GM12878 (cell line): ENCODE measurements at regions not wholly inside any gene's neighbourhood (a gene's known extent, or its start where the extent isn't known, plus 50 kb on each side); places are given as distances from the start of the nearest gene placed in this dataset.

Experiments
- BCL11A ChIP-seq: IDR thresholded peaks from 2 replicates; pipeline ENCODE4 v1.6.1; 2011; ENCODE audit warnings: low read depth, low read length
- E4F1 ChIP-seq: fragments of 450-650 bp; IDR thresholded peaks from 2 replicates; pipeline ENCODE4 v1.6.1; 2018; ENCODE audit warnings: borderline replicate concordance, mild to moderate bottlenecking; ENCODE audit not compliant: partially characterized antibody
- IRF4 ChIP-seq: IDR thresholded peaks from 2 replicates; pipeline ENCODE4 v1.6.1; 2011; ENCODE audit warnings: low read depth, low read length
- KAT2A ChIP-seq: conservative IDR thresholded peaks from 2 replicates; pipeline ENCODE4 v1.6.1; 2011; ENCODE audit warnings: low read depth, low read length; ENCODE audit not compliant: control insufficient read depth
- KLF5 ChIP-seq: fragments of 450-650 bp; IDR thresholded peaks from 2 replicates; pipeline ENCODE4 v1.6.1; 2014; ENCODE audit warnings: mild to moderate bottlenecking; ENCODE audit not compliant: partially characterized antibody
- NFYB ChIP-seq: IDR thresholded peaks from 2 replicates; pipeline ENCODE4 v1.6.1; 2011; ENCODE audit warnings: low read depth, mild to moderate bottlenecking, low read length, improper control_type of control experiment, moderate library complexity; ENCODE audit not compliant: insufficient read depth
- NR2F1 ChIP-seq: fragments of 450-650 bp; conservative IDR thresholded peaks from 2 replicates; pipeline ENCODE4 v1.6.1; 2017; ENCODE audit warnings: mild to moderate bottlenecking
- PBX3 ChIP-seq: IDR thresholded peaks from 2 replicates; pipeline ENCODE4 v1.6.1; 2011; ENCODE audit warnings: mild to moderate bottlenecking, low read depth, low read length, moderate library complexity; ENCODE audit not compliant: insufficient replicate concordance
- POU2F2 ChIP-seq: IDR thresholded peaks from 3 replicates; pipeline ENCODE4 v1.6.1; 2011; ENCODE audit warnings: low read depth, mild to moderate bottlenecking, low read length, borderline replicate concordance
- SIN3A ChIP-seq: IDR thresholded peaks from 2 replicates; pipeline ENCODE4 v1.6.1; 2012; ENCODE audit warnings: low read depth, low read length, improper control_type of control experiment
- STAT1 ChIP-seq: fragments of 450-650 bp; conservative IDR thresholded peaks from 2 replicates; pipeline ENCODE4 v1.6.1; 2014; ENCODE audit warnings: antibody characterized with exemption, mild to moderate bottlenecking
- ZBTB11 ChIP-seq: fragments of 450-650 bp; formaldehyde crosslinking; IDR thresholded peaks from 2 replicates; pipeline ENCODE4 v1.5.0; 2022; ENCODE audit warnings: mild to moderate bottlenecking, missing genetic modification characterization
- TF ChIP-seq, protein P1 (sequence below): IDR thresholded peaks from 2 replicates; pipeline ENCODE4 v1.6.1; 2012; ENCODE audit warnings: low read depth, low read length, improper control_type of control experiment
- TF ChIP-seq, protein P2 (sequence below): fragments of 450-650 bp; IDR thresholded peaks from 2 replicates; pipeline ENCODE4 v1.6.1; 2016; ENCODE audit warnings: mild to moderate bottlenecking, moderate library complexity, borderline replicate concordance
- TF ChIP-seq, protein P3 (sequence below): fragments of 450-650 bp; IDR thresholded peaks from 2 replicates; pipeline ENCODE4 v1.6.1; 2017; ENCODE audit warnings: mild to moderate bottlenecking, low read depth, inconsistent platforms; ENCODE audit not compliant: poor library complexity, severe bottlenecking

- no peak for TF ChIP-seq ZBTB11 (CRISPR knock-in tag)
- no peak for TF ChIP-seq NR2F1
- no peak for TF ChIP-seq POU2F2
- TF ChIP-seq SIN3A: no peak
- TF ChIP-seq KLF5: no peak
- TF ChIP-seq PBX3: peak; percentile 63
- no peak for TF ChIP-seq NFYB
- TF ChIP-seq E4F1: no peak
- TF ChIP-seq, protein P1, sequence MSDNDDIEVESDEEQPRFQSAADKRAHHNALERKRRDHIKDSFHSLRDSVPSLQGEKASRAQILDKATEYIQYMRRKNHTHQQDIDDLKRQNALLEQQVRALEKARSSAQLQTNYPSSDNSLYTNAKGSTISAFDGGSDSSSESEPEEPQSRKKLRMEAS: no peak
- 0 out of 2 replicates have a peak, but pooled peaks have one; percentile 13 for TF ChIP-seq IRF4
- TF ChIP-seq STAT1: no peak
- TF ChIP-seq, protein P2, sequence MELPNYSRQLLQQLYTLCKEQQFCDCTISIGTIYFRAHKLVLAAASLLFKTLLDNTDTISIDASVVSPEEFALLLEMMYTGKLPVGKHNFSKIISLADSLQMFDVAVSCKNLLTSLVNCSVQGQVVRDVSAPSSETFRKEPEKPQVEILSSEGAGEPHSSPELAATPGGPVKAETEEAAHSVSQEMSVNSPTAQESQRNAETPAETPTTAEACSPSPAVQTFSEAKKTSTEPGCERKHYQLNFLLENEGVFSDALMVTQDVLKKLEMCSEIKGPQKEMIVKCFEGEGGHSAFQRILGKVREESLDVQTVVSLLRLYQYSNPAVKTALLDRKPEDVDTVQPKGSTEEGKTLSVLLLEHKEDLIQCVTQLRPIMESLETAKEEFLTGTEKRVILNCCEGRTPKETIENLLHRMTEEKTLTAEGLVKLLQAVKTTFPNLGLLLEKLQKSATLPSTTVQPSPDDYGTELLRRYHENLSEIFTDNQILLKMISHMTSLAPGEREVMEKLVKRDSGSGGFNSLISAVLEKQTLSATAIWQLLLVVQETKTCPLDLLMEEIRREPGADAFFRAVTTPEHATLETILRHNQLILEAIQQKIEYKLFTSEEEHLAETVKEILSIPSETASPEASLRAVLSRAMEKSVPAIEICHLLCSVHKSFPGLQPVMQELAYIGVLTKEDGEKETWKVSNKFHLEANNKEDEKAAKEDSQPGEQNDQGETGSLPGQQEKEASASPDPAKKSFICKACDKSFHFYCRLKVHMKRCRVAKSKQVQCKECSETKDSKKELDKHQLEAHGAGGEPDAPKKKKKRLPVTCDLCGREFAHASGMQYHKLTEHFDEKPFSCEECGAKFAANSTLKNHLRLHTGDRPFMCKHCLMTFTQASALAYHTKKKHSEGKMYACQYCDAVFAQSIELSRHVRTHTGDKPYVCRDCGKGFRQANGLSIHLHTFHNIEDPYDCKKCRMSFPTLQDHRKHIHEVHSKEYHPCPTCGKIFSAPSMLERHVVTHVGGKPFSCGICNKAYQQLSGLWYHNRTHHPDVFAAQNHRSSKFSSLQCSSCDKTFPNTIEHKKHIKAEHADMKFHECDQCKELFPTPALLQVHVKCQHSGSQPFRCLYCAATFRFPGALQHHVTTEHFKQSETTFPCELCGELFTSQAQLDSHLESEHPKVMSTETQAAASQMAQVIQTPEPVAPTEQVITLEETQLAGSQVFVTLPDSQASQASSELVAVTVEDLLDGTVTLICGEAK: no peak
- no peak for TF ChIP-seq KAT2A
- TF ChIP-seq, protein P3, sequence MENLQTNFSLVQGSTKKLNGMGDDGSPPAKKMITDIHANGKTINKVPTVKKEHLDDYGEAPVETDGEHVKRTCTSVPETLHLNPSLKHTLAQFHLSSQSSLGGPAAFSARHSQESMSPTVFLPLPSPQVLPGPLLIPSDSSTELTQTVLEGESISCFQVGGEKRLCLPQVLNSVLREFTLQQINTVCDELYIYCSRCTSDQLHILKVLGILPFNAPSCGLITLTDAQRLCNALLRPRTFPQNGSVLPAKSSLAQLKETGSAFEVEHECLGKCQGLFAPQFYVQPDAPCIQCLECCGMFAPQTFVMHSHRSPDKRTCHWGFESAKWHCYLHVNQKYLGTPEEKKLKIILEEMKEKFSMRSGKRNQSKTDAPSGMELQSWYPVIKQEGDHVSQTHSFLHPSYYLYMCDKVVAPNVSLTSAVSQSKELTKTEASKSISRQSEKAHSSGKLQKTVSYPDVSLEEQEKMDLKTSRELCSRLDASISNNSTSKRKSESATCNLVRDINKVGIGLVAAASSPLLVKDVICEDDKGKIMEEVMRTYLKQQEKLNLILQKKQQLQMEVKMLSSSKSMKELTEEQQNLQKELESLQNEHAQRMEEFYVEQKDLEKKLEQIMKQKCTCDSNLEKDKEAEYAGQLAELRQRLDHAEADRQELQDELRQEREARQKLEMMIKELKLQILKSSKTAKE: no peak
- TF ChIP-seq BCL11A: peak; percentile 45; the same call in 1 of the 2 replicates
Observed at GRCh38 chr13:100875392-100876043, 200.9 kb upstream of the TMTC4 start (continued).
